GM19397 (cell line): ENCODE measurements at regions not wholly inside any gene's neighbourhood (a gene's known extent, or its start where the extent isn't known, plus 50 kb on each side); places are given as distances from the start of the nearest gene placed in this dataset.
"Not testable (repeated sequence)": the region's sequence is repeated elsewhere in the genome, so short reads cannot be mapped to it uniquely, and the experiment has no call there.

Experiments
- ATAC-seq: cut with Tn5 transposase; IDR thresholded peaks from one replicate; pipeline ENCODE4 v1.9.1; 2021; ENCODE audit warnings: mild to moderate bottlenecking, moderate library complexity; ENCODE audit not compliant: unreplicated experiment

GRCh38 chr14:87260460-87260859 is 732.5 kb downstream of the GALC start:
- no peak for ATAC-seq

DNA sequence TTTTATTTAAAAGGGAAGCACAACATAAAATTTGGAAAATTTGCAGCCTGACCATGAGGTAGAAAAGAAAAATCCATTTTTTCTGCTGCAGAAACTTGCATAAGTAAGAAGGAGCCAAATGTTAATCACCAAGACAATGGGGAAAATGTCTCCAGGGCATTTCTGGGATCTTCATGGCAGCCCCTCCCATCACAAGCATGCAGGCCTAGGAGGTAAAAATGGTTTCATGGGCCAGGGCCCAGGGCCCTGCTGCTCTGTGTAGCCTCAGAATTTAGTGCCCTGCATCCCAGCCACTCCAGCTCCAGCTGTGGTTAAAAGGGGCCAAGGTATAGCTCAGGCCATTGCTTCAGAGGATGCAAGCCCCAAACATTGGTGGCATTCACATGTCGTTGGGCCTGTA is 735.6 kb downstream of the GALC start:
- no peak for ATAC-seq

GRCh38 chr14:87255058-87255457 is 737.9 kb downstream of the GALC start:
- ATAC-seq = no peak

GRCh38 chr14:87254331-87254874 is 738.6 kb downstream of the GALC start:
- ATAC-seq = no peak

GRCh38 chr14:87253791-87254190 is 739.2 kb downstream of the GALC start:
- ATAC-seq = not testable (repeated sequence)

- no peak for ATAC-seq
Observed at GRCh38 chr14:87252103-87252502, 740.9 kb downstream of the GALC start.

DNA sequence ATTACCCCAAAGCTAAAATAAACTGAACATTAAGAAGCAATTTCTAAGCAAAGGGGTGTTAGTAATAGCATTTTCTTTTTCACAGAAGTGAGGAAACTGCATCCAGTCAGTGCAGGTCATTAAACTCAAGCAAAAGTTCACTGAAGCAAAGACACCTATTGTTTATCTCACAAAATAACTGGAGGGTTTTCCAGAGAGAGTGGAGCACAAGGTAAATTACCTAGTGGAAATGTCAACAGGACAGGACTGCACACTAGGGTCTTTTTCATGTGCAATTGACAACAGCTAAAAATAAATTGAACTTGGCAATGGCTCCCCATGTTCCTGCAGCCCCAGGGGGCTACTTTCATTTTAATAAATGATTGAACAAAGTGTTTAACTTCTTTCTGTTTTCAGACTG is 742.0 kb downstream of the GALC start:
- no peak for ATAC-seq

- ATAC-seq = no peak
Observed at GRCh38 chr14:87241018-87241768, 751.8 kb downstream of the GALC start.

- ATAC-seq = not testable (repeated sequence)
Observed at GRCh38 chr14:87240319-87240718, 752.7 kb downstream of the GALC start.

DNA sequence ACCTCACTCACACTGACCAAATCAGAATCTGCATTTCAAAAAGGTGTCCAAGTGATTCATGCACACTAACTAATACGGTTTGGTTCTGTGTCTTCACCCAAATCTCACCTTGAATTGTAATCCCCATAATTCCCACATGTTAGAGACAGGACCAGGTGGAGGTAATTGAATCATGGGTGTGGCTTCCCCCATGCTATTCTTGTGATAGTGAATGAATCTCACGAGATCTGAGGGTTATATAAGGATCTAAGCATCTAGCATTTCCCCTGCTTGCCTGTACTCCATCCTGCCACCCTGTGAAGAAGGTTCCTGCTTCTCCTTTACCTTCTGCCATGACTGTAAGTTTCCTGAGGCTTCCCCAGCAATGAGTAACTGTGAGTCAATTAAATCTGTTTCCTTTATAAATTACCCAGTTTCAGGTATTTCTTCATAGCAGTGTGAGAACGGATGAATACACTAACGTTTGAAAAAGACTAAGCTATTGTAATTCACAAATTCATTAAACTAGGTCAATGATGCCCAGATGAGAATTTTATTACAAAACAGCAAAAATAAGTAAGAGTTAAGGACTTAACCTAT is 759.1 kb downstream of the GALC start:
- no peak for ATAC-seq

GRCh38 chr14:87233266-87233665 is 759.7 kb downstream of the GALC start:
- no peak for ATAC-seq

DNA sequence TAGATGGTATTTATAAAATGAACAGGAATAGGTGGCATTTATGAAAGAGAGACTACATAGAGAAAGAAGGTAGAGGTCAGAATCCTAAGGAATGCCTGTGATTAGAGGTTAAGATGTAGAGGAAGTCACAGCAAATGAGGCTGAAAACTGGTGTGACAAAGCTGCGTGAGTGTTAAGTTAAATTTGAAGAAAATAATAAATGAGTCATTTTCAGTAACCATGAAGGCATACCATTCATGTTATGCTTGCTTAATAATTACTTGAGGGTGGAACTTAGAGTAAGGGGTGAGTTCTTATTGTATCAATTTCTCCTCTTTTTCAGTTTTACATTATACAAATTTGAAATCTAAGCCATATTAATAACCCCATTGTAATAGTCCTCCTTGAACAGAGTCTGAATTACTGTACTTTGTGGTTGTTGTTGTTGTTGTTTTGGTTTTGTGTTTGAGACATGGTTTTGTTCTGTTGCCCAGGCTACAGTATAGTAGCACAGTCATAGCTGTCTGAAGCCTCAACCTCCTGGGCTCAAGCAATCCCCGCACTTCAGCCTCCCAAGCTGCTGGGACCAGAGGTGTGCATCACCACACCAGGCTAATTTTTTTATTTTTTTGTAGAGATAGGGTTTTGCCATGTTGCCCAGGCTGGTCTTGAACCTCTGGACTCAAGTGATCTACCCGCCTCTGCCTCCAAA is 761.5 kb downstream of the GALC start:
- no peak for ATAC-seq

DNA sequence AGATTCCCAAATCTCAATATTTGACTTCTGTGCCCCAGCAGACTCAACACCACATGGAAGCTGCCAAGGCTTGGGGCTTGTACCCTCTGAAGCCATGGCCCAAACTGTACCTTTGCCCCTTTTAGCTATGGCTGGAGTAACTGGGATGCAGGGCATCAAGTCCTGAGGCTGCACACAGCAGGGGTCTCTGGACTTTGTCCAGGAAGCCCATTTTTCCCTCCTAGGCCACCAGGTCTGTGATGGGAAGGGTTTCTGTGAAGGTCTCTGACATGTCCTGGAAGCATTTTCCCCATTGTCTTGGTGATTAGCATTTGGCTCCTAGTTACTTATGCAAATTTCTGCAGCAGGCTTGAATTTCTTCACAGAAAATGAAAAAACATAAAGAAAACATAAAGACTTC is 762.3 kb downstream of the GALC start:
- ATAC-seq = no peak

DNA sequence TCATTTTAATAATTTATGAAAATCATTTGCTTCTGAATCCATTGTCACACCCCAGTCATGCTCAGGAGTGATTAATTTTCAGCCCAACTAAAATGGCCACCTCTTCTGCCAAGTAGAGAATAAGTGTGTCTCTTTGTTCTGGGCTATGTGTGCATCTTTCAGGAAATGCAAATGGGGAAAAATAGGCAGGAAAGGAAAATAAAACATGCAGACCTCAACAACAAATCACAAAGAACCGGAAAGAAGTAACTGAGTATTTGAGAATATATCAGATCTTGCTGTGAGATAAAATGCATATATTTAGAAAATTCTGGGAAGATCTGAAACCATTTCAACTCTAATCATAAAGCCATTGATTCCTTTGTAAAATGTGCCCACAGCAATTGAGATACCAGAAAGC is 763.9 kb downstream of the GALC start:
- no peak for ATAC-seq

GRCh38 chr14:87217023-87217422 is 776.0 kb downstream of the GALC start:
- ATAC-seq = no peak

DNA sequence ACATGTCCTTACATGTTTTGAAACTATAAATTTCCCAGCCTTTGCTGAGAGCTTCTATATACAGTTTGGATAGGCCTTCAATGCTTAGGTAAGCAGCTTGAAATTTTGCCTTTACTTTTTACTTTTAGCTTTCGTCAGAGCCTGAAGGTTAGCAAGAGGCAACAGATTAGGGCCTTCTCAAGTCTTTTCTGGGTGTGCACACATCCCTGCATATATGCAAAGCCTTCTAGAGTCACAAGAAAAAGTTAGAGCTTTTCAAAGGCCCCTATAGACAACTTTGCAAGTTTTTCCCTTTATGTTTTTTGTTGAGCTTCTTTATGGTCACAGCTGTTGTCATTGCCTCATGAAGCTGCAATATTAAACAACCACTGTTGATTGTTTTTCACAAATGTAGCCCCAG is 778.4 kb downstream of the GALC start:
- no peak for ATAC-seq

GRCh38 chr14:87207756-87208155 is 785.2 kb downstream of the GALC start:
- no peak for ATAC-seq

- ATAC-seq = no peak
Observed at GRCh38 chr14:87205811-87206210, 787.2 kb downstream of the GALC start.

DNA sequence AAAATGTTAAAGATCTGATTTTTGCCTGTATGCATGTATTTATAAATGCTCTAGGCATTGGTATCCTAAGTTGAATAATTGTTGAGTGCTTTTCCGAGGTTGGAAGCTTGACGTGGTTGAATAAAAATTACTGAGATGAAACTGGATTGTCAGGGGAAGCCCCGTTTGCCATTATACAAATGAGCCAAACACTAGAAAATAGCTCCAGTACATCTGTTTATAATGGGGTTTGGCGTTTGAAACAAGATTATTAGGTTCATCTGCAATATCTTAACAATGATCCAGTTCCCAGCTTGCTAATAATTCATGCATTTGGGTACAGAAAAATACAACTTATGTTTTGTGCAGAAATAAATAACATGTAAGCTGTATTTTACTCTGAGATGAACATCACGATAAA is 789.6 kb downstream of the GALC start:
- no peak for ATAC-seq

GRCh38 chr14:87199381-87199780 is 793.6 kb downstream of the GALC start:
- no peak for ATAC-seq

GRCh38 chr14:87196436-87196835 is 796.5 kb downstream of the GALC start:
- ATAC-seq = no peak

GRCh38 chr14:87187786-87188185 is 805.2 kb downstream of the GALC start:
- ATAC-seq = no peak
